Skeletal muscle satellite cell (primary cell): ENCODE measurements at regions not wholly inside any gene's neighbourhood (a gene's known extent, or its start where the extent isn't known, plus 50 kb on each side); places are given as distances from the start of the nearest gene placed in this dataset. TPM values are rescaled to one million over a fixed set of nuclear protein-coding genes. Genes with fewer than 3 reads are reported as not detected.
"Not testable (repeated sequence)": the region's sequence is repeated elsewhere in the genome, so short reads cannot be mapped to it uniquely, and the experiment has no call there.

Experiments used
- H3K27me3 ChIP-seq: 2 replicates; pipeline ENCODE4 v1.7.0; 2013; ENCODE audit warnings: low read length; ENCODE audit not compliant: control insufficient read depth, insufficient read depth
- H3K36me3 ChIP-seq: 2 replicates; pipeline ENCODE4 v1.7.0; 2013; ENCODE audit warnings: mild to moderate bottlenecking, control low read depth, low read length; ENCODE audit not compliant: insufficient read depth
- H3K4me1 ChIP-seq: 2 replicates; pipeline ENCODE4 v1.7.0; 2013; ENCODE audit warnings: low read length; ENCODE audit not compliant: control insufficient read depth, insufficient read depth
- H3K4me2 ChIP-seq: 2 replicates; pipeline ENCODE4 v1.7.0; 2013; ENCODE audit warnings: mild to moderate bottlenecking, low read length
- H3K4me3 ChIP-seq: 2 replicates; pipeline ENCODE4 v1.7.0; 2013; ENCODE audit warnings: low read length
- H3K9ac ChIP-seq: 2 replicates; pipeline ENCODE4 v1.7.0; 2013; ENCODE audit warnings: mild to moderate bottlenecking, low read depth, low read length, moderate library complexity
- H3K9me3 ChIP-seq: replicated peaks from 2 replicates; pipeline ENCODE4 v1.7.0; 2013; ENCODE audit warnings: mild to moderate bottlenecking, control low read depth, low read length
- small RNA-seq: library from RNA; depleted of rRNA; stranded (forward); fragments of <200 nt; gene quantifications from one replicate; pipeline ENCODE3, GENCODE V24; 2012

GRCh38 chr10:29227201-29227600 lies 61.7 kb upstream of the LYZL1 start:
- Histone ChIP-seq H3K4me1 (no peaks in the 10 kb centered on the region), H3K9ac (no peak overlapping the region), H3K4me2 (no peak overlapping the region), H3K4me3 (no peak overlapping the region), H3K9me3 (no peaks in the 10 kb centered on the region), H3K36me3 (no peaks in the 10 kb centered on the region), H3K27me3 (peaks cover 68% of the 10 kb centered on the region)

- H3K4me2 ChIP-seq, result no peak overlapping the region
- peaks cover 55% of the 10 kb centered on the region for H3K27me3 ChIP-seq
- H3K9ac ChIP-seq, result no peak overlapping the region
- no peak overlapping the region for H3K4me3 ChIP-seq
- H3K4me1 ChIP-seq, result no peaks in the 10 kb centered on the region
- no peaks in the 10 kb centered on the region for H3K9me3 ChIP-seq
- no peaks in the 10 kb centered on the region for H3K36me3 ChIP-seq
These were observed 60.3 kb upstream of the LYZL1 start for GRCh38 chr10:29228562-29228961.

- peaks cover 48% of the 10 kb centered on the region for H3K27me3 ChIP-seq
- no peaks in the 10 kb centered on the region for H3K9me3 ChIP-seq
- no peaks in the 10 kb centered on the region for H3K4me1 ChIP-seq
- H3K4me2 ChIP-seq, result no peak overlapping the region
- no peak overlapping the region for H3K4me3 ChIP-seq
- H3K36me3 ChIP-seq, result no peaks in the 10 kb centered on the region
- no peak overlapping the region for H3K9ac ChIP-seq
These were observed 59.6 kb upstream of the LYZL1 start for GRCh38 chr10:29229258-29229705.

GRCh38 chr10:29236910-29237309 lies 52.0 kb upstream of the LYZL1 start:
- not testable (repeated sequence) for H3K4me2 ChIP-seq, H3K9ac ChIP-seq, H3K4me3 ChIP-seq, H3K9me3 ChIP-seq, H3K4me1 ChIP-seq, H3K36me3 ChIP-seq
- H3K27me3 ChIP-seq, result peaks cover 40% of the 10 kb centered on the region

- Histone ChIP-seq H3K27me3 (peaks cover 42% of the 10 kb centered on the region), H3K4me3 (no peak overlapping the region), H3K4me1 (no peaks in the 10 kb centered on the region), H3K9me3 (no peaks in the 10 kb centered on the region), H3K36me3 (no peaks in the 10 kb centered on the region), H3K9ac (no peak overlapping the region), H3K4me2 (no peak overlapping the region)
These were observed 51.1 kb upstream of the LYZL1 start for GRCh38 chr10:29237786-29238185.

- Histone ChIP-seq H3K9ac (no peak overlapping the region), H3K4me3 (no peak overlapping the region), H3K27me3 (peaks cover 50% of the 10 kb centered on the region), H3K36me3 (no peaks in the 10 kb centered on the region), H3K4me1 (no peaks in the 10 kb centered on the region), H3K9me3 (no peaks in the 10 kb centered on the region), H3K4me2 (no peak overlapping the region)
These were observed 50.2 kb upstream of the LYZL1 start for GRCh38 chr10:29238523-29239135.

Small RNA genes lying in the stretch of these regions (small RNA-seq; reads per million reads assigned to genes)
- not detected for gene AL355376.1
- gene AL355376.2, result not detected
- gene RNA5SP308, result not detected
- not detected for gene RNU6-270P
